LHCN-M2 (cell line): ENCODE measurements at regions not wholly inside any gene's neighbourhood (a gene's known extent, or its start where the extent isn't known, plus 50 kb on each side); places are given as distances from the start of the nearest gene placed in this dataset.
"Not testable (repeated sequence)": the region's sequence is repeated elsewhere in the genome, so short reads cannot be mapped to it uniquely, and the experiment has no call there.

Experiments used
- DNase-seq: peaks from one replicate; pipeline ENCODE4 v3.0.0-alpha.2; 2012; ENCODE audit warnings: low read depth

GRCh38 chr10:36559412-36560400 lies 565.7 kb upstream of the ANKRD30A start:
- peak; percentile 5 for DNase-seq

GRCh38 chr10:36556468-36556867 lies 568.9 kb upstream of the ANKRD30A start:
- no peak for DNase-seq

GRCh38 chr10:36555036-36555435 lies 570.4 kb upstream of the ANKRD30A start:
- no peak for DNase-seq

- DNase-seq: no peak
Observed at GRCh38 chr10:36547965-36548364, 577.4 kb upstream of the ANKRD30A start.

- no peak for DNase-seq
Observed at GRCh38 chr10:36542493-36542892, 582.9 kb upstream of the ANKRD30A start.

- no peak for DNase-seq
Observed at GRCh38 chr10:36540611-36541010, 584.8 kb upstream of the ANKRD30A start.

GRCh38 chr10:36538953-36539586 lies 586.3 kb upstream of the ANKRD30A start:
- peak; percentile 46 for DNase-seq

- DNase-seq: peak; percentile 92
Observed at GRCh38 chr10:36534471-36535002, 590.9 kb upstream of the ANKRD30A start.

- no peak for DNase-seq
Observed at GRCh38 chr10:36533861-36534260, 591.5 kb upstream of the ANKRD30A start.

- no peak for DNase-seq
Observed at GRCh38 chr10:36533316-36533715, 592.1 kb upstream of the ANKRD30A start.

- DNase-seq: peak; percentile 71
Observed at GRCh38 chr10:36531621-36532020, 593.8 kb upstream of the ANKRD30A start.

GRCh38 chr10:36526033-36526432 lies 599.4 kb upstream of the ANKRD30A start:
- no peak for DNase-seq

GRCh38 chr10:36524126-36524525 lies 601.3 kb upstream of the ANKRD30A start:
- not testable (repeated sequence) for DNase-seq

GRCh38 chr10:36519909-36520308 lies 605.5 kb upstream of the ANKRD30A start:
- no peak for DNase-seq

GRCh38 chr10:36516281-36516680 lies 609.1 kb upstream of the ANKRD30A start:
- DNase-seq: no peak

- DNase-seq: peak; percentile 52
Observed at GRCh38 chr10:36515319-36515718, 610.1 kb upstream of the ANKRD30A start.

- no peak for DNase-seq
Observed at GRCh38 chr10:36507715-36508114, 617.7 kb upstream of the ANKRD30A start.

- DNase-seq: no peak
Observed at GRCh38 chr10:36506697-36507496, 618.5 kb upstream of the ANKRD30A start.

- DNase-seq: no peak
Observed at GRCh38 chr10:36506261-36506660, 619.1 kb upstream of the ANKRD30A start.

GRCh38 chr10:36504758-36505157 lies 620.6 kb upstream of the ANKRD30A start:
- DNase-seq: peak; percentile 11

- no peak for DNase-seq
Observed at GRCh38 chr10:36500266-36500665, 625.1 kb upstream of the ANKRD30A start.

- DNase-seq: peak; percentile 49
Observed at GRCh38 chr10:36499693-36500092, 625.7 kb upstream of the ANKRD30A start.
